ENCODE measurements at regions not wholly inside any gene's neighbourhood (a gene's known extent, or its start where the extent isn't known, plus 50 kb on each side); places are given as distances from the start of the nearest gene placed in this dataset.

GRCh38 chr3:44110648-44111047 lies 131.0 kb upstream of the TOPAZ1 start:
- Mint-ChIP-seq H3K4me1 (peaks cover 22% of the 10 kb centered on the region), H3K27me3 (ENCODE audit: low read depth) (peaks cover 24% of the 10 kb centered on the region), H3K4me3 (no peak overlapping the region), H3K36me3 (ENCODE audit: low read depth) (no peaks in the 10 kb centered on the region), H3K27ac (no peak overlapping the region), H3K9me3 (no peaks in the 10 kb centered on the region)
- TF ChIP-seq CTCF (IDR thresholded peaks at IDR 0.05; ENCODE audit: unreplicated experiment in 3 of 3) = no peak

GRCh38 chr3:44111482-44111881 lies 130.2 kb upstream of the TOPAZ1 start:
- no peak overlapping the region for H3K27ac Mint-ChIP-seq
- H3K4me1 Mint-ChIP-seq = peaks cover 19% of the 10 kb centered on the region

GRCh38 chr3:44114142-44114541 lies 127.5 kb upstream of the TOPAZ1 start:
- no peaks in the 10 kb centered on the region for H3K9me3 Mint-ChIP-seq
- H3K36me3 Mint-ChIP-seq (ENCODE audit: low read depth) = no peaks in the 10 kb centered on the region
- TF ChIP-seq CTCF (IDR thresholded peaks at IDR 0.05; ENCODE audit: unreplicated experiment in 3 of 3) = peak in 2 of 3 experiments; percentile 10 to 43
- peaks cover 18% of the 10 kb centered on the region for H3K27me3 Mint-ChIP-seq (ENCODE audit: low read depth)
- H3K4me3 Mint-ChIP-seq = no peak overlapping the region
- peaks cover 28% of the 10 kb centered on the region for H3K4me1 Mint-ChIP-seq
- no peak overlapping the region for H3K27ac Mint-ChIP-seq

More at GRCh38 chr3:44111482-44111881, 130.2 kb upstream of the TOPAZ1 start:
- H3K4me3 Mint-ChIP-seq = no peak overlapping the region
- H3K27me3 Mint-ChIP-seq (ENCODE audit: low read depth) = peaks cover 27% of the 10 kb centered on the region
- no peaks in the 10 kb centered on the region for H3K36me3 Mint-ChIP-seq (ENCODE audit: low read depth)
- no peaks in the 10 kb centered on the region for H3K9me3 Mint-ChIP-seq
- no peak for TF ChIP-seq CTCF (IDR thresholded peaks at IDR 0.05; ENCODE audit: unreplicated experiment in 3 of 3)

- H3K4me3 Mint-ChIP-seq = no peak overlapping the region
- peaks cover 14% of the 10 kb centered on the region for H3K27me3 Mint-ChIP-seq (ENCODE audit: low read depth)
- H3K4me1 Mint-ChIP-seq = peaks cover 31% of the 10 kb centered on the region
- no peak for TF ChIP-seq CTCF (IDR thresholded peaks at IDR 0.05; ENCODE audit: unreplicated experiment in 3 of 3)
- no peaks in the 10 kb centered on the region for H3K36me3 Mint-ChIP-seq (ENCODE audit: low read depth)
- H3K27ac Mint-ChIP-seq = no peak overlapping the region
- no peaks in the 10 kb centered on the region for H3K9me3 Mint-ChIP-seq
Measured at GRCh38 chr3:44117239-44117638, 124.4 kb upstream of the TOPAZ1 start.

GRCh38 chr3:44117736-44118135 lies 124.0 kb upstream of the TOPAZ1 start:
- Mint-ChIP-seq H3K9me3 (no peaks in the 10 kb centered on the region), H3K4me1 (peaks cover 31% of the 10 kb centered on the region)

More at GRCh38 chr3:44117736-44118135, 124.0 kb upstream of the TOPAZ1 start:
- H3K27ac Mint-ChIP-seq = no peak overlapping the region
- no peak overlapping the region for H3K4me3 Mint-ChIP-seq
- H3K27me3 Mint-ChIP-seq (ENCODE audit: low read depth) = peaks cover 14% of the 10 kb centered on the region
- no peaks in the 10 kb centered on the region for H3K36me3 Mint-ChIP-seq (ENCODE audit: low read depth)
- TF ChIP-seq CTCF (IDR thresholded peaks at IDR 0.05; ENCODE audit: unreplicated experiment in 3 of 3) = no peak
